HCT116 (cell line): ENCODE measurements at regions not wholly inside any gene's neighbourhood (a gene's known extent, or its start where the extent isn't known, plus 50 kb on each side); places are given as distances from the start of the nearest gene placed in this dataset.

Source experiments
- ATAC-seq: fragments of 200-7000 bp; cut with Tn5 transposase; 2 replicates; pipeline ENCODE4 v1.9.1; 2020; ENCODE audit warnings: mild to moderate bottlenecking, moderate library complexity
- BruUV-seq: library from RNA; stranded (reverse); fragments of 400-500 nt; replicated peaks from 2 replicates; lab custom pipeline; 2021; lab: Mats Ljungman, UMichigan
- CTCF ChIA-PET: fragments of 300-600 bp; sonication (Branson Sonifier 250); formaldehyde crosslinking; loops from one replicate; lab custom pipeline; 2021; ENCODE audit warnings: antibody characterized with exemption; lab: Charles Lee
- POLR2A ChIA-PET: fragments of 300-600, 350-600 bp; sonication (Branson Sonifier 250); formaldehyde crosslinking; loops from one replicate; lab custom pipeline; 2021; ENCODE audit warnings: antibody characterized with exemption; lab: Charles Lee
- RAD21 ChIA-PET, 2 experiments: fragments of 300-600 bp; sonication (Branson Sonifier 250); formaldehyde crosslinking; loops; one replicate each; lab custom pipeline; 2023; ENCODE audit warnings: low total read pairs in 2 of 2; ENCODE audit not compliant: uncharacterized antibody in 2 of 2, unreplicated experiment in 2 of 2, low non-redundant PET in 1 of 2; lab: Charles Lee
- DNase-seq: peaks from one replicate; pipeline ENCODE4 v3.0.0-alpha.2; 2010; ENCODE audit warnings: low read depth, low spot score
- H2AFZ ChIP-seq: fragments of 200-600 bp; shearing (Covaris generic), sonication (generic); 2 replicates; pipeline ENCODE4 v1.6.1; 2017; ENCODE audit warnings: low read depth, mixed run types, mixed read lengths, antibody characterized with exemption, low read length; ENCODE audit not compliant: poor library complexity, severe bottlenecking
- H3K27ac ChIP-seq: 2 replicates; pipeline ENCODE4 v1.5.1; 2012; ENCODE audit warnings: low read depth, low read length
- H3K27me3 ChIP-seq: fragments of 200-600 bp; sonication (generic); 2 replicates; pipeline ENCODE4 v1.6.1; 2016; ENCODE audit warnings: mixed run types, low read length, mixed read lengths; ENCODE audit not compliant: insufficient read depth
- H3K36me3 ChIP-seq, 2 experiments: fragments of 200-500 bp in 1 of 2; fragments of 200-600 bp in 1 of 2; sonication (Bioruptor generic) in 1 of 2; sonication (generic) in 1 of 2; 2 replicates each; pipeline versions ENCODE4 v1.5.1 to v1.6.1; 2014 to 2016; ENCODE audit warnings: low read length in 2 of 2, inconsistent platforms in 1 of 2, mixed read lengths in 1 of 2, mixed run types in 1 of 2; ENCODE audit not compliant: insufficient read depth in 2 of 2, control insufficient read depth in 1 of 2
- H3K4me1 ChIP-seq, 2 experiments: fragments of 200-600 bp in 1 of 2; sonication (generic) in 1 of 2; 2 replicates each; pipeline versions ENCODE4 v1.5.1 to v1.6.1; 2012 to 2017; ENCODE audit warnings: low read length in 2 of 2, inconsistent platforms in 1 of 2, mild to moderate bottlenecking in 1 of 2, mixed read lengths in 1 of 2, mixed run types in 1 of 2, moderate library complexity in 1 of 2; ENCODE audit not compliant: insufficient read depth in 2 of 2, control insufficient read depth in 1 of 2
- H3K4me2 ChIP-seq: fragments of 200-600 bp; sonication (generic); 2 replicates; pipeline ENCODE4 v1.6.1; 2017; ENCODE audit warnings: mixed run types, low read length, mixed read lengths
- H3K4me3 ChIP-seq, 2 experiments: fragments of 200-600 bp in 1 of 2; sonication (generic) in 1 of 2; replicated peaks in 1 of 2; 2 replicates each; pipeline ENCODE4 v1.5.1; 2011 to 2016; ENCODE audit warnings: low read length in 2 of 2, control low read depth in 1 of 2, low read depth in 1 of 2, mild to moderate bottlenecking in 1 of 2, mixed read lengths in 1 of 2, mixed run types in 1 of 2
- H3K79me2 ChIP-seq: fragments of 200-600 bp; sonication (generic); 2 replicates; pipeline ENCODE4 v1.6.1; 2017; ENCODE audit warnings: mild to moderate bottlenecking, mixed run types, low read length, moderate library complexity, mixed read lengths; ENCODE audit not compliant: insufficient read depth
- H3K9ac ChIP-seq: fragments of 200-600 bp; sonication (generic); 2 replicates; pipeline ENCODE4 v1.6.1; 2016; ENCODE audit warnings: low read length, mixed read lengths
- H3K9me2 ChIP-seq: fragments of 200-600 bp; sonication (generic), shearing (Covaris generic); 2 replicates; pipeline ENCODE4 v1.6.1; 2017; ENCODE audit warnings: mixed run types, mild to moderate bottlenecking, moderate library complexity; ENCODE audit not compliant: insufficient read depth
- H3K9me3 ChIP-seq, 2 experiments: fragments of 200-500 bp in 1 of 2; fragments of 200-600 bp in 1 of 2; sonication (Bioruptor generic) in 1 of 2; sonication (generic) in 1 of 2; 2 replicates each; pipeline ENCODE4 v1.6.1; 2014 to 2017; ENCODE audit warnings: low read length in 2 of 2, mixed read lengths in 2 of 2, inconsistent platforms in 1 of 2, low read depth in 1 of 2, mild to moderate bottlenecking in 1 of 2, mixed run types in 1 of 2, moderate library complexity in 1 of 2; ENCODE audit not compliant: control insufficient read depth in 1 of 2, insufficient read depth in 1 of 2
- H4K20me1 ChIP-seq: fragments of 200-600 bp; sonication (generic), shearing (Covaris generic); 2 replicates; pipeline ENCODE4 v1.6.1; 2017; ENCODE audit warnings: mixed run types, mild to moderate bottlenecking, moderate library complexity; ENCODE audit not compliant: insufficient read depth
- ELF1 ChIP-seq: IDR thresholded peaks from 2 replicates; pipeline ENCODE4 v1.6.1; 2012; ENCODE audit warnings: low read depth, borderline replicate concordance
- POLR2A ChIP-seq: IDR thresholded peaks from 2 replicates; pipeline ENCODE4 v1.7.0; 2011; ENCODE audit warnings: borderline replicate concordance; ENCODE audit not compliant: insufficient read depth, insufficient read length; ENCODE audit errors: extremely low read depth
- POLR2AphosphoS5 ChIP-seq: IDR thresholded peaks from 2 replicates; pipeline ENCODE4 v1.6.1; 2011; ENCODE audit warnings: mild to moderate bottlenecking, low read depth, low read length, moderate library complexity
- SIN3A ChIP-seq: IDR thresholded peaks from 2 replicates; pipeline ENCODE4 v1.6.1; 2012; ENCODE audit warnings: low read depth
- SRF ChIP-seq: IDR thresholded peaks from 2 replicates; pipeline ENCODE4 v1.6.1; 2012; ENCODE audit warnings: low read depth
- TCF7L2 ChIP-seq: IDR thresholded peaks from 2 replicates; pipeline ENCODE4 v1.7.0; 2011; ENCODE audit warnings: borderline replicate concordance, inconsistent platforms; ENCODE audit not compliant: insufficient read depth, insufficient read length; ENCODE audit errors: extremely low read depth
- ZNF274 ChIP-seq: fragments of 200-500 bp; sonication (Bioruptor generic); IDR thresholded peaks from 2 replicates; pipeline ENCODE4 v1.6.1; 2014; ENCODE audit warnings: mild to moderate bottlenecking, low read depth, low read length, inconsistent platforms
- intact Hi-C: fragments of 100-400 bp; cut with micrococcal nuclease; formaldehyde crosslinking; loops from 2 replicates; pipeline ENCODE4 v1.10.0; 2022
- TF ChIP-seq, protein P1 (sequence below), 3 experiments: fragments of 200-600 bp in 1 of 3; sonication (generic) in 1 of 3; IDR thresholded peaks in 2 of 3; conservative IDR thresholded peaks in 1 of 3; 2 replicates each; pipeline ENCODE4 v1.5.1; 2012 to 2017; ENCODE audit warnings: low read depth in 2 of 3, low read length in 2 of 3, antibody characterized with exemption in 1 of 3, borderline replicate concordance in 1 of 3, control low read depth in 1 of 3, mild to moderate bottlenecking in 1 of 3, mixed read lengths in 1 of 3, mixed run types in 1 of 3, moderate library complexity in 1 of 3; ENCODE audit not compliant: insufficient read depth in 1 of 3

DNA sequence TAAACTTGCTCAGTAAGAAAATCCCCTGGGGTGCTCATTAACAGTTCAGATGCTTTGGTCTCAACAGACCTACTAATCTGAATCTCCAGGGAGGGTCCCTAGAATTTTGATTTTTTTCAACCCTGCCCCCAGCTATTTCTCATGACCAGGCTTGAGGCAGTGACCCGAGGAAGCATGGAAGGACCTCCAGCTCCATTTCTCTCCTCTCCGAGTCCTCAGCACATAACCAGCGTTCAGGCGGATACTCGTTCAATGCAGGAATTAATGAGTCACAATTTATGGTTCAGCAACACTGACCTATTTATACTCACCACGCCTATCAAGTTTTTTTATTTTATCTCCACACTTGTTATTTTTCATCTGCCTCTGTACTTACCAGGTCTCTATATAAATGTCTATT, 369.2 kb upstream of the CDH4 start (continued):
- no peak for TF ChIP-seq SIN3A
- no peak for TF ChIP-seq POLR2A
- no peak for TF ChIP-seq SRF
- TF ChIP-seq ELF1 = no peak

DNA sequence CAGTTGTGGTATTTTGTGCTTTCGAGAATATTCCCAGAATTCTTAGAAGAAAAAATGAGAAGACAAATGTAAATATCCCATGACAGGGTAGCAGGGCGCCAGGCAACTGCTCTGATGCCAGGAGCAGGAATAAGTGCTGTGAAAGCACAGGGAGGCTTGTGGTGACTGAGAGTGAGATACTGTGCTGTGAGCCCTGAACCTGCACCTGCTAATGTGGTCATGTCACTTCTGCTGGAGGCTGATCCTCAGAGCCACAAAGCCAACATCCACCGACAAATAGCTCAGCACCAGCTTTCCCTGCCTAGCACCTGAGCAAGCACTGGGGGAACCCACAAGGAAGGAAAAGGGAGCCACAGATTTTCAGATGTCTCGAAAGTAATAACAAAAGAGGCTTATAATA, 368.6 kb upstream of the CDH4 start:
- H4K20me1 ChIP-seq = no peaks in the 10 kb centered on the region
- ATAC-seq (no peak), DNase-seq (no peak)
- no peaks in the 10 kb centered on the region for H3K79me2 ChIP-seq
- ChIA-PET CTCF (no interaction called here), POLR2A (no interaction called here), RAD21 (no interaction called here)
- no TSS peak for BruUV-seq
- no peak overlapping the region for H2AFZ ChIP-seq
- intact Hi-C loops = no loop called here
- H3K9me2 ChIP-seq = no peaks in the 10 kb centered on the region
- no peak overlapping the region for H3K9ac ChIP-seq
- H3K4me2 ChIP-seq = no peak overlapping the region
- H3K9me3 ChIP-seq = peaks cover 15 to 38% of the 10 kb centered on the region in 2 experiments; a peak in 2 of 4 replicates
- TF ChIP-seq POLR2AphosphoS5 (no peak), TCF7L2 (no peak), SRF (no peak), ZNF274 (no peak)
- TF ChIP-seq, protein P1, sequence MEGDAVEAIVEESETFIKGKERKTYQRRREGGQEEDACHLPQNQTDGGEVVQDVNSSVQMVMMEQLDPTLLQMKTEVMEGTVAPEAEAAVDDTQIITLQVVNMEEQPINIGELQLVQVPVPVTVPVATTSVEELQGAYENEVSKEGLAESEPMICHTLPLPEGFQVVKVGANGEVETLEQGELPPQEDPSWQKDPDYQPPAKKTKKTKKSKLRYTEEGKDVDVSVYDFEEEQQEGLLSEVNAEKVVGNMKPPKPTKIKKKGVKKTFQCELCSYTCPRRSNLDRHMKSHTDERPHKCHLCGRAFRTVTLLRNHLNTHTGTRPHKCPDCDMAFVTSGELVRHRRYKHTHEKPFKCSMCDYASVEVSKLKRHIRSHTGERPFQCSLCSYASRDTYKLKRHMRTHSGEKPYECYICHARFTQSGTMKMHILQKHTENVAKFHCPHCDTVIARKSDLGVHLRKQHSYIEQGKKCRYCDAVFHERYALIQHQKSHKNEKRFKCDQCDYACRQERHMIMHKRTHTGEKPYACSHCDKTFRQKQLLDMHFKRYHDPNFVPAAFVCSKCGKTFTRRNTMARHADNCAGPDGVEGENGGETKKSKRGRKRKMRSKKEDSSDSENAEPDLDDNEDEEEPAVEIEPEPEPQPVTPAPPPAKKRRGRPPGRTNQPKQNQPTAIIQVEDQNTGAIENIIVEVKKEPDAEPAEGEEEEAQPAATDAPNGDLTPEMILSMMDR (IDR thresholded peaks at IDR 0.05 in 2 of 3, conservative IDR thresholded peaks at IDR 0.05 in 1 of 3; ENCODE audit: borderline replicate concordance in 1 of 3, insufficient read depth in 1 of 3, low read depth in 2 of 3, low read length in 2 of 3) = no peak
- no peak overlapping the region for H3K27ac ChIP-seq
- no peak overlapping the region for H3K4me3 ChIP-seq
- H3K4me1 ChIP-seq = no peaks in the 10 kb centered on the region
- no peaks in the 10 kb centered on the region for H3K36me3 ChIP-seq
- H3K27me3 ChIP-seq = no peaks in the 10 kb centered on the region
